Hematopoietic multipotent progenitor cell treated with erythropoietin and hydrocortisone succinate and interleukin-3 and kit ligand, for 17 days (in vitro differentiated cells): ENCODE measurements at regions not wholly inside any gene's neighbourhood (a gene's known extent, or its start where the extent isn't known, plus 50 kb on each side); places are given as distances from the start of the nearest gene placed in this dataset.

Experiments
- DNase-seq: peaks from one replicate; pipeline ENCODE4 v3.0.0-alpha.2; 2015; ENCODE audit warnings: low spot score

DNA sequence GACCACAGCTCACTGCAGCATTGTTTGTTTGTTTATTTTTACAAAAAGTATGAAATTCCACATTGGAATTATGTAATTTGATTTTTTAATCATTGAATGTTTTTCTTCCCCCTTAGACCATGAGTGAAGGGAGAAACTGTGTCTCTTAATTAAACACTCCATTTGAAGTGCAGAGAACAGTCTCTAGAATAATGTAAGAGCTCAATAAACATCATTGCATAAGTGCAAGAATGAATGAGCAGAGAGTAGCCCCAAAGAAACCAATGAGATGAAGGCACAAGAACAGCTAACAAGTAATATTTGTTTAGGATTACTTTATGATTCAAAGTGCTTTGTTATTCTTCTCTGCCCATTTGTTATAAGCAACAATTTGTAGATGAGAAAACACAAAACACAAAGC is 921.3 kb upstream of the LCORL start:
- no peak for DNase-seq

- DNase-seq: no peak
These were observed 917.0 kb upstream of the LCORL start for GRCh38 chr4:18938343-18939099.

DNA sequence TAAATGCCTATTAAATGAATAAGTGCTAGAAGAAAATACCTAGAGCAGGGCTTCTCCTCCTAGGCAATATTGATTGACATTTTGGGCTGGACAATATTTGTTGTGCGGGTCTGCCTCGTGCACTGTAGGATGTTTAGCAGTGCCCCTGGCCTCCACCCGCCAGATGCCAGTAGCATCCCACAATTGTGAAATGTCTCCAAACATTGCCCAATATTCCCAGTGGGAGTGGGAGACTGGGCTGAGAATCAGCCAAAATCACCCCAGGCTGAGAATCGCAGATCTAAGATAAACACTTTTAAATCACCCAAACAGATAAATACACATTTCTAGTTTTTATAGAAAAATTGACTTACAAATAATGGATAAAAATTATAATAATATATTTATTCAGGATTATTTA is 916.2 kb upstream of the LCORL start:
- DNase-seq: no peak

- DNase-seq: no peak
These were observed 915.5 kb upstream of the LCORL start for GRCh38 chr4:18937080-18937479.

GRCh38 chr4:18935659-18936345 is 914.2 kb upstream of the LCORL start:
- no peak for DNase-seq

DNA sequence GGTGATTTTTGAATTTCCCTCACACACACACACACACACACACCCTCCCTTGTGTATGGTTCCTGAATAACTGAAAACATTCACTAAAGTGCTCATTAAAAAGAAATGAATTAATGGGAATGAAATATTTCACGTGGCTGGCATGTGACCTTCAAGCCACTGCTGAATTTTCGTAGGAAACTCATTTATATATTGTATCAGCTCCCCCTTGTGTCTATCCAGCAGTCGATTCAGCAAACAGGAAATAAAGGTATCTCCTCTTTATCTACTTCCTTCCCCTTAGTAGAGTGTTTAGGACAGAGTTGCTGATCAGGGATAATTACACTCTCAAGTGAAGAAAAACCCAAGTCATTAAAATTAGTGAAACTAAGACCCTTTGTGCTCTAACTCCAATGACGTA is 912.6 kb upstream of the LCORL start:
- DNase-seq: no peak

- no peak for DNase-seq
These were observed 911.3 kb upstream of the LCORL start for GRCh38 chr4:18932730-18933339.

GRCh38 chr4:18931643-18932377 is 910.3 kb upstream of the LCORL start:
- DNase-seq: no peak

DNA sequence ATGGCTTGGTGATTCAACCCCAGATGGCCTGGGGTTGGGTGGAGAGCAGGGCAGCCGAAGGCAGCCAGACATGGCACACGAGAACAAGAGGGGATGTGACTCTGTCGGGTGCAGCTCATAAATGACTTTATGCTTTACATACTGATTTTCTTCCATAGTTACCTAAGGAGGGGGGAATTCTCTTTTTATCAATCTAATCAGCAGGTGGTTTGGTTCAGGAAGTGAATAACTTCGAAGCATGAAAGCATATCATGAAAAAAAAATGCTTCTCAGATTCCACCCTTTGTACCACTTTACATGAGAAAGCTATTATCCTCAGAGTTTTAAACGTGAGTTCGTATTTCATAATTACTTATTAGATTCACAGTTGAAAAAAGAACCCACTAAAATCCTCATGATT is 908.9 kb upstream of the LCORL start:
- no peak for DNase-seq

GRCh38 chr4:18923496-18924161 is 902.1 kb upstream of the LCORL start:
- no peak for DNase-seq

GRCh38 chr4:18917689-18918088 is 896.1 kb upstream of the LCORL start:
- DNase-seq: no peak

DNA sequence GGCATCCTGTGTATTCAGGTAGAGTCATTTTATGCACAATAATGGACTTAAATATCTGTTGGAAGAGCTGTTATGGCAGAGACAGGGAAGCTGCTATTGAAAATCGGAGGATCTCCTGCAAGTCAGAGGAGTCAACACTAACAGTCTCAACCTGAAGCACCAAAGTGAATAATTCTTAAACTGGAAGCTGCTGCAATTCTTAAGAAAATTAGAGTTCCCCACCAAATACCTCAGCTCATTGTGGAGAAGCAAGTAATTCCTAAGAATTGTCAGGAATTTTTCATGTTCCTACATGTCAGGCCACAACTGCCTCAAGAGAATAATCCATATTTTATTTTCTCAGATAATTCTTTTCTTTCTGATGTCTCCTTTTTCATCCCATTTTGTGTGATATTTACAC is 892.6 kb upstream of the LCORL start:
- DNase-seq: no peak

DNA sequence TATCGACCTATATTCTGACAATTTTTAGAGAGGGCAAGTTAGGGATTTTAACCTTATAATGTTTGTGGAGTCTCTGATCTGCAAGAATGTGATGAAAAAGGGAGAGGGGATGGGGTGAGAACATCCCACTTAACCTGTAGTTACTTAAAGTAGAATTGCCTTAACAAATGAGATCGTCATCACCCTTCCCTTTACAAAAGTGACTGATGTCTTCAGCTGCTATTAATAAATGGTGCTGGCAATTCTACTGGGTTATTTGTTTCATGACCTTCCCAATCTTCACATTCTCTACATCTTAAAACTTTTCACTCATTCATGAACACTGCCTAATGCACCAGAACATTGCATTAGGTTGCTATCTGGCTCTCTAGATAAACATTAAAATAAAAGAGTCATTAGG is 873.4 kb upstream of the LCORL start:
- DNase-seq: no peak

DNA sequence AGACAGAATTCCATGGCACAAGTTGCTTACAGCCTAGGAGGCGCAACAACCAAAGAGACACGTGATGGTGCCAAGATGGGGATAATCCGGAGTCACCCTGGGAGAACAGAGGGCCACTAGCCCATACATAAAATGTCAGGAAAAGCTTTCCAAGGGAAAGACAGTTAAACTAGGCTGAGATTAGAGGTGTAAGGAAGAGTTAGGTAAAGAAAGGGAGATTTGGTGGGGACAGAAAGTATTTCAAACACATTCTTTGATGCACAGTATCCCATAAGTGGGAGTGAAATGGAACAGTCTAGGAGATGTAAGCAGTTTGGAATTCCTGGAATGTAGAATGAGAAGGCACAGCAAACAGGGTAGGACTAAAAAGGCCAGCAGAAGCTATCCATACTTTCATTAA is 860.9 kb upstream of the LCORL start:
- no peak for DNase-seq

GRCh38 chr4:18881556-18881955 is 860.0 kb upstream of the LCORL start:
- no peak for DNase-seq

GRCh38 chr4:18880871-18881270 is 859.3 kb upstream of the LCORL start:
- no peak for DNase-seq

DNA sequence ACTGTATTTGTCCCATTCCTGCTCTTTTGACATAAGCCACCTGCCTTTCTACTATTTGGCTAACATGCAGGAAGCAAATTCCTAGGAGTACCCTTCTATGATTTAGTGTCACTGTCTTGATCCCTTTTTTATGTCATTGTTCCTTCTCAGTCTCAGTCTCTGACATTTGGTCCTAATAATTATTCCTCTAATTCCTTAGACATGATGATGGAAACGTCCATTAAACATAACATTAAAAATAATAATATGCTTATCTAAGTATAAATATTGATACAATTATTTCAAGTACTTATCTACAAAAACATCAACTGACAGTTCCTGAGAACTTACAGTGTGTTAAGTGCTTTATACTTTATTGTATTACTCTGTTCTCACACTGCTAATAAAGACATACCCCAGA is 857.0 kb upstream of the LCORL start:
- DNase-seq: no peak

DNA sequence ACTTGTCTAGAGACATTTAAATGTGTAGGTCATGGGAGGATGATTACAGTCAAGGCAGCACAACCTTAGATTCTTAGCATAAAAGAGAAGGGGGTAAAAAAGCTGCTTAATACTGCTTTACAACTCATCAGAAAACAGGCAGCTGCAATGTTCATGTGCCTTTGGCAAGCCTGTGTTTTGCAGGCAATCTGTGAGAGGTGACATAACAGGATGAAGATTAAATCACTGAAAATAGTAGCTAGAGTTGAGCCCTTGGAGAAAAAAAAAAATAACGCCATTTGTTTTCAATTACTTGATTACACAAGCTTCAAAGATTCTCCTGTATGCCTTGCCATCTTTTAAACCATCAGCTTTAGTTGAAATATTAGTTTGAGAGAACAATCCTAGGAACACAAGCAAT is 847.6 kb upstream of the LCORL start:
- DNase-seq: no peak

DNA sequence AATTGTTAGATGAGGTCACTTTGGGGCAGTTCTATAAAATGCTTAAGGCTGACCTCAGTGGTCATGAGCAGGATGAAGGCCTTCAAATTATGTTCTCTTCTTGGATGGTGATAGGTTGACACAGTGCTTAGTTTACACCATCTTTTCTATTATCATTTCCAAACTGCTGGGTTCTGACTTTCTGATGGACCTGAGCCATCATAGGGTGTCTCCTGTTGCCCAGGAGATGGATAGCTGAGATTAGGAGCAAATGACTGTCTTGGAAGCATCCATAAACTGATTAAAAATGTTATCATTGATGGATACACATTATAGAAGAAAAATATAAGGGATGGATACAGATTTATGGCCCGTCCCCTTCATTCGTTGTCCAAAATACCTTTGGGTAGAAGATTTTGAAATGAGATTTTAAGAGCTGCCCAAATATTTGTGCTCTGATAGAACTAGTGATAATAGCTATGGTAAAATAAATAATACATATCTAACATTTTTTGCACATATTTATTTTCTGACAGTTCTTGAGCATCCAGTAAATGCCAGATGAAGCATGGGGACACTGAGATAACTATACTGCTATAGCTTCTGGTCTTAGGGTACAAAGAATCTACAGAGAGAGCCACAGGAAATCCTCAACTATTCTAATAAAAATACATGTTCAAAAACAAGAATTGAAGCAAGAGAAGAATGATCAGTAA is 839.4 kb upstream of the LCORL start:
- no peak for DNase-seq

DNA sequence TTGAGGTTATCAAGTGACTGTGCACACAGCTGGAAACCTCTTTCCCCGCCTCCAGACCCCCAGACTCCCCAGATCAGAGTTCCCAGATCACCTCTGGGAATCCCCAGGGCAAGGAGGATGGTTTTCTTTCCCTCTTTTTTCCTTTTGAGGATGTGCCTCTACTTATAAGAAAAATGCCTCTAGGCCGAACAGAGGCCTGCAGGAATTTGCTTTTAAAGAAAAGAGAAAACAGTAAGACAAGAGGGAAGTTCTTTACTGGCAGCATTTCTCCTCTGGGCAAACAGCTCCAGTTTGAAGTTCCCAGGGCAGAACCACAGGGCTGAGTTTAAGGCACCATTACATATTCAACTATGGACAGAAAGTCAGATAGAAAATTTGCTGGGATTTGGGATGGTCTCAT is 837.9 kb upstream of the LCORL start:
- no peak for DNase-seq

DNA sequence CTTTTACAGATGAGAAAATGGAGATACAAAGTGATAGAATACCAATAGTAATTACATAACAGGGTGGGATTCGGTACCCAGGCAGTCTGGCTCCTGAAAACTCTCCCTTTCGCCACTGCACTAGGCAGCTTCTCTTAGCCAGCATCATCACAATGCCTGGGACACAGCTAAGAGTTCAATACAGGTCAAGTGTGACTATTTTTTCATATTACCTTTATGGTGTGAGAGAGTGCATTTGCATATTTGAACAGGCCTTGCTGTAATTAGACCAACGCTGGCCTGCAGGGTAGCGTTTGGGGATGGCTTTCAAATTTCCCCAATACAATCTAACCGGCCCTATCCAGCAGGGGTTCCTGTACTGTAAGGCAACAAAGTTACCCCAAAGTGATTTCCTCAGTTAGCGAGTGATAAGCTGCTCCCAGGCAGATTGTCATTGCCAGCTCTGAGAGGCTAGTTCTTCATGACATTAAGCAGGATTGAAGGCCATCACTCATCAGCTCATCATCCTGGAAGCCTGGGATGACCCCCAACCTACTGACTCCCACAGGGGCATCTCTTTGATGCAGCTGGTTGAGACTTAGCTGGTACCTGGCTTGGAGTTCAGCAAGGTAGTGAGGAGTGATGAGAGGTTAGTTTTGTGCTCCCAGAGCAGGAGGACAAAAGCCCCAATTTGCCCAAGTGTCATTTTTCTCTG is 836.8 kb upstream of the LCORL start:
- DNase-seq: no peak
